AG20443 (cell line): ENCODE measurements at regions not wholly inside any gene's neighbourhood (a gene's known extent, or its start where the extent isn't known, plus 50 kb on each side); places are given as distances from the start of the nearest gene placed in this dataset.
A peak's percentile ranks its signal among the peaks of the same experiment; 100 is the strongest.

Experiments
- DNase-seq: peaks from one replicate; pipeline ENCODE4 v3.0.0; 2012; ENCODE audit warnings: low spot score, mixed read lengths

DNA sequence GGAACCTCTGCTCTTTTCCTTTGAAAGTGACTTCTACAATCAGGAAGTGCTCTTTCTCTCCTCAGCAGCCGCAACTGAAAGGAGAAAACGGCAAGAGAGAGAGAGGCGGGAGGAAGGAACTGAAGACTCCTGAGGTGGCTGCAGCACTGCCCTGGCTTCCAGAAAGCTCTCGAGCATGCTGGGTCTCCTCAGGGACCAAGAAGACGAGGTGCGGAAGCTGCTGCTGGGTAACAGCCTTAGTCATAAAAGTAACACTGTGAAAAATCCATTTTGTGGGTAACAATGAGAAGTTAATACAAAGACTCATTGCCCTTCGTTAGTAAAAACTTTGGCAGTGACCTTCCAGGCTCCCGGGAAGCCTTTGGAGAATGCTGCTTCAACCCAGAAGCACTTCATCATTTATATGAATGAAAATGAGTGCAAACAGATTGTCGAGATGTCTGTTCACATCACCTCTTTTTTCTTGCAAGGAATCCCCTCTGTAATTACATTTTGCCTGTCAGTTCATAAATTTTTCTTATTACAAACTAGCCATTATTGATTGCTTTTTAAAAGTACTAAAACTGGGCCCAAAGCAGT is 473.4 kb downstream of the SOX6 start:
- no peak for DNase-seq

DNA sequence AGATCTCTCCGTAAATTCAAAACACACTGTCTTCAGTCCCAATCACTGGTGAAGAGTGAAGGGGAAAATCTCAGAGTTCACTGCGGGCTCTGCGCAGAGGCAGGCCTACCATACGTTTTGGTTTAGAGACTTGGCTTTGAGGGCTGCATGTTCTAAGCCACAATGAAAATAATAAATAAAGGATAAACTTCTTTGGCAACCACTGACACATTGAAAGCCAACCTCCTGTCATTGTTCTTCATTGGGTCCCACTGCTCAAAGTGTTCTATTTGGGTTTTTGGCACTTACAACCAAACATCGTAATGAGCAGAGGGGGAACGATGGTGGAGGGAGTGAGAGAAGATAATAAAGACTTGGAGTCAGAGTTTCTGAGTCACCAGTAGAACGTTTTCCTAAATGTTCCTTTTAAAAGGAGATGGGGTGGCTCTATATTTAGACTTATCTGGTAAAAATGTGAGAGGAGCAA is 472.9 kb downstream of the SOX6 start:
- DNase-seq = no peak

DNA sequence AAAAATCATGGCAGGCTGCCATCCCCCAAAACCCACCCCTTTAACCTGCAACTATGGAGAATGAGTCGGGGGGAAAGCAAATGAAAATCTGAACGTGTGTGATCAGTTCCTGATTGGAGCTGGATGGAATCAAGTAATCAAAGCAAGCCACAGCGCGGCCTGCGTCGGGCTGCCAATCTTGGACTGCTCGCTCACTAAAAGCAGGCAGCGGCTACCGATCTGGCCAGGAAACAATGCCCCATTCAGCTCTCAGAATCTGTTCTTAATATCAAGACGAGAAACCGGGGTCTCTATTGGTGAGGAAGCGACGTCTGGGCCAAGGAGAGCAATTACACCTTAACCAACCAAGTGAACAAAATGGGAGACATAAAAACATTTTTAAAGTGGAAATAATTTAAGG is 472.2 kb downstream of the SOX6 start:
- DNase-seq = no peak

DNA sequence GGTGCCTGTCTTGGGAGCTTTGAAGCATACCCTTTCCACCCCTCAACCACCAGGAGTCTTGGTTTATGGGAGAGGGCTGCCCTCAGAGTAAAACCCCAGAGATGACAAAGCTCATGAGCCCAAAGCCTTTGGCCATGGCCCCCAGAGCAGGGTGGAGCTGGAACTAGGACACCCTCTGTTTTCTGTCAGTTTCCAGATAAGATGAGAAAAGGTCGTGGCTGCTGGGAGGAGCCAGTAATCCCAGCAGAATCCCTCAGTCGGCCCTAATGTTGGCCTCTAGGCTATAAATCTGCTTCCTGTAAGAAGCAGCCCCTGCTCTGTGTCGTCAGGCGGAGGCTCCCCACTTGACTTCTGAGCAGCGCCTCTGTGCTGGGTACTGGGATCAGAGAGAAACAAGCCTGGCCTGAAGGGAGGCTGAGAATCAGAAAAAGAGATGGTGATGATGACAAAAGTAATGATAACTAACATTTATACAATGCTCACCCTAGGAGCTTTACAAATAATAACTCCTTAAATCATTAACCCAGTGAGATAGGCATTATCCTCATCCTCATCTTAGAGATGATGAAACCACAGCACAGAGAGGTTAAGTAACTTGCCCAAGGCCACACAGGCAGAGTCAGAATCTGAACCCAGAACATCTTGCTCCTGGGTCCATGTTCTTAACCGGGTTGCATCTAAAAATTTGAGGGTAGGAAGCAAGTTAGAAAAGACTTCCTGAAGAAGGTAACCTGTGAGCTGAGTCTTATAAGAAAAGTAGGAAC is 471.4 kb downstream of the SOX6 start:
- DNase-seq = no peak

DNA sequence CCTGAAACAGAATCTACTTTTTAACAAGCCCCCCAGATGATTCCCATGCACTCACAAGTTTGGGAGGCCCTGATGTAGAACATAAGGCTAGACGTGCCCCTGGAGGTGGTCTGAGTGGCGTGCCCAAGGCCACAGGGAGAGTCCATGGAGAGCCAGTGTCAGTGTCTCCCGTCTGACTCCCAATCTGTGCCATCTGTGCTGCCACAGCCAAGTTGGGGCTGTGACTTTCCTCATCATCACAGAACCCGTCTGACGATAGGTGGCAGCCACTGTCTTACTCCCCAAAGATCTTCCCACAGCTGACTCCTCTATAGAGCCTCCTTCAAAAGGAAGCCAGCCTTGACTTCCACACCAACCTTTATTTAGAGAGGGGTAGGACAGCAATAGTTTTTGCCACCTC is 470.5 kb downstream of the SOX6 start:
- DNase-seq = no peak

DNA sequence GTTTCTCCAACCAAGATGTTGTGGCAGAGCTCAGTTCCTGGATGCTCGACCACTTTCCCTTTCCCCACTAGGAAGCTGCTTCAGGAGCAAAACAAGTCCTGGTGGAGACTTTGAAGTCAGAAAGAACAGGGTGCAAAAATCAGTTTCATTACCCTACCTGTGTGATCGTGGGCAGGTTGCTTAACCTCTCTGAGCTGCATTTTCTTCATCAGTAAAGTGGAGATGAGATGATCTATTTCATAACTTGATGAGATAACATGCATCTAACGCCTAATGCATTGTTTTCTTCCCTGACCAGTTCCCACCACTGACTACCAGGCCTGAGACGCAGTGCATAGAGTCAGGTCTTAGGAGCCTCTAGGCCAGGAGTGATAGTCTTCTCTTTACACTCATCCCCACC is 470.0 kb downstream of the SOX6 start:
- DNase-seq = no peak

DNA sequence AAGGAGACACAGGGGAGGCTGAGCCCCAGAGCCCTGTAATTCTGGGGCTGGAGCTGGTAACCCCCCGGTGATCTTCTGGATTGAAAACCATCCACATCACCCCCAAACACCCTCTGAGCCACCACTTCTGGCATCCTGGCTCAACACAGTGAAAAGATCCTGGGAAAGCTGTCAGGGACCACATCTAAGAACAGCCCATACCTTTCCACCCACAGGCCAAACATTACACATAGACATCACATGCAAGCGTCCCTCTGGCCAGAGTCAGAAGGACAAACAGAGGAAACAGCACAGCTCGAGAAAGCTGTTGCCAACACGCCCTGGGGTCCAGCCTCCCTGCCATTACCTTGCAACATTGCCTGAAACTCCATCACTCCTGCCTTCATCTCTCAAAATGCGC is 469.5 kb downstream of the SOX6 start:
- no peak for DNase-seq

DNA sequence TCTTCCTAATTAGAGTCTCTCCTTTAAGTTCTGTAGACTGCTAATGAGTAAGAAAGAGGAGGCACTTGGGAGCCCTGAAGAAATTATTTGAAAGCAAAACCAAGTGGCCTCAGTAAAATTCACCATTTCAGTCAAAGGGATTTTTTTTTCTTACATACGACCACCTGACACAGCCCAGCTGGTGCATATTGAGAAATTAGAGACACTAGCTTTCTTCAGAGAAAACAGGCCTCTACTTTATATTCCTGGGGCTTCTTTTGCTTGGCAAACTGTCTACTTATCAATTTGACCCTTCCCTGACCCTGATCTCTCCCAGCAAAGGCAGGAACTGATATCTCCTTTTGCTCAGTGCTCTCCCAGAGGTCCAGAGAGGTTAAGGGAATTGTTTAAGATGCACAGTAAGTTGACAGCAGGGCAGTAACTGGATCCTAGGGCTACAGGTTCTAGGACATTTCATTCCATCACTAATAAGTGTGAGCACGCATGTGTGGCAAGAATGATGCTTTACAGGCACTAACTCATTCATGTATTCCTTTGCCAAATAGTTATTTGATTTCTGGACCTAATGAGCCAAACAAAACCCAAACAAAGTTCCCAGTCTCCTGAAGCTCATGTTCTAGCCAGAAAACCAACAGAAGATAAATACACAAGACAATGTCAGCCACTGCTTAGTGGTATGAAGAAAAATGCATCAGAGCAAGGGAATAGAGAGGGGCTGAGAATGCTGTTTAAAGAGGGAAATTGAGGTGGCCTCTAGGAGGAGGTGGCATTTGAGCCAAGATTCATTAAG is 467.6 kb downstream of the SOX6 start:
- DNase-seq = no peak

DNA sequence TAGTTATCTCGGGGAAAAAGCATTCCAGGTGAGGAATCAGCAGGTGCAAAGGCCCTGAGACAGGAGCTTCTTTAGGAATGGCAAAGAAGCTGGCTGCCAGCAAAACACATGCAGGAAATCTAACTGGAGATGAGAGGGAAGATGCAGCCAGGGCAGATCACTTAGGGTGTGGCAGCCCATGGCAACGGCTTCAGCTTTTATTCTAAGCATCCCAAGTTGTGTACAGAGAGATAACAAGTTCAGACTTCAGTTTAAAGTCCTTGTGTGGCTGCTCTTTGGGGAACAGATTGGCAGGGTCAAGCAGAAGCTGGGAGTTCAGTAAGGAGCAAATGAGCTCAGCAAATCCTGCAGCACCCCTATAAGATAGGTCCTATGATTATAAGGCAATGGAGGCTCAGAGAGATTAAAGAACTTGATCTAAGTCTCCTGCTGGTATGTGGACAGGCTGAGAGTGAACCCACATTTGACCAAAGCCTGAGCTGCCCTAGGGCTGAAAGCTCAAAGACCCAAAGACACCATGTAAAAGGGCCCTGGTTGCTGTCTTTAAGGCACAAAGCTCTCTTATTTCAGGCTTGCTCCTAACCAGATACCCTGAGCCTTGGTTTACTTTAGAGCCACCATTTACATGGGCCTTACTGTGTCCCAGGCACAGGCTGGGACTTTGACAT is 466.8 kb downstream of the SOX6 start:
- DNase-seq = no peak

DNA sequence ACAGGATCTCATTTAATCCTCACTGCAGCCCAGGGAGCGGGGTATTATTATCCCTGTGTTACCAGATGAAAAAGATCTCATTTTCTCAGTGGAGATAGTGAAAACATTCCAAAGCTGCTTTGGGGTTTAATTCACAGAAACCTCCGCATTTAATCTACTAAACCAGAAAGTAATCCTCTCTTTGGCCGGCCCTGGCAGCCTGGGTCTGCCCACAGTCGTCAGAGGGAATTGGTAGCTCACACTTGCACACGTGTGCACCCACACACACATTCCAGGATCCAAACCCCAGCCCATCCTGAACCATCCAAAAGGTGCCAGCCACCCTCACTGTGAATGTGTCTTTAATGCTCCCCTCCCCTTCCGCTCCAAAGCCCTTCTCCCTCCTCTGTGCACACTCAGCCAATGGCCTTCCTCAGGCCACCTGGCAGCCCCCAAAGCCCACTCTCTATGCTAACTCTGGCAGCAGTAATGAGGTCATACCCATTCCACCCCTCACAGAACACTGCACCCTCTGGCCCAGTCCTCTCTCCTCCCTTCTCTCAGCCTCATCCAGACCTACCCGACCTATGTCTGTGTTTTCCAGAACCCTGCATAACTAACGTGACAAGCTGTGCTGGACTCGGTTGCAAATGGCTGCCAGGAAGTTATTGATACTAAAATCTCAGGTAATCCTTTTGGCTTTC is 466.2 kb downstream of the SOX6 start:
- DNase-seq = no peak

DNA sequence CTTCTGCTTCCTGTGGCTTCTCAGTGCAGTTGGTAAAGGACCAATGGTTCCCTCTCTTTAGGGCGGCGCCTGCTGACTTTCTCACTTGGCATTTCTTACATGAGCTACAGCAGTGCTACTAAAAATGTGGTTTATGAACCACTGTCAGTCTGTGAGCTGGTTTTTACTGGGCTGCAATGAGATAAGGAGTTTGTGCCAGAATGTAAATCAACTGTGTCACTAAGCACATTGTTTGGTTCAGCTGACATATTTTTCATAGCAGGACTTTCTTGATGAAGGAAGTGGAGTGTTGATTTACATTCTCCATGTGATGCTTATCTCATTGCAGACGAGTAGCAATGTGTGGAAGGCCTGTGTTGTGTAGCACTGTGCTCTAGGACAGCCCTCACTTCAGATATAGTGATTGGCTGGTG is 463.3 kb downstream of the SOX6 start:
- no peak for DNase-seq

DNA sequence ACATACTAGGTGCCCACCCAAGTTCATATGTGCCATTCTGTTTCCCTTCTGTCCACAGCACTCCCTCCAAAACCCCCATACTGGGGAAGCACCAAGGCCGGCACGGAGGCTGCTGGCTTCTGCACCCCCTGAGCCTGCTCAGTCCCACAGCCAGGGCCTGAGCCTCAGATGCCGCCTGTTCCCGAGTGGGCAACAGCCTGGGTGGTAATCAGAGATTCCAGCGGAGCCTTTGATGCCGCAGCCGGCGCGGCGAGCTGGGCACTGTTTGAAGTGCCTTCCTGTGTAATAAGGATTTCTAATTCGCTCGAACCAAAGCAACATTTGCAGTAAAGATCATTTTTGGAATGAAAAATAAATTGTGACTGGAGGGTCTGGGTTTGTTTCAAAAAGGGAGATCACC is 460.3 kb downstream of the SOX6 start:
- no peak for DNase-seq

DNA sequence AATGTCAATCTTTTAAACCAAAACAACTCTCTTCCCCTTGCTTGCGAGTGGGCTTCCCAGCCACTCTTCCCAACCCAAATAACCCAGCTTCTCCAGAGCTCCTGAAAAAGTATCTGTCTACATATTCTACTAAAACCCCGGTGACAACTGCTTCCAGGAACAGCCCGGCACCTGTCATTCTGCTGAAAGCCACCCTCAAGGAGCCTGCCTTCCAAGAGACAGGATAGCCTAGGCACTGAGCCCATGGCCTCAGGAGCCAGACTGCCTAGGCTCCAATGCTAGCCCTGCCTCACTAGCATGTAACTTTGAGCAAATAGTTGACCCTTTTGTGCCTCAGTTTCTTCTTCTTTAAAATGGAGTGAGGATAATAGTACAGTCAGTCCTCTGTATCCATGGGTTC is 459.8 kb downstream of the SOX6 start:
- no peak for DNase-seq

DNA sequence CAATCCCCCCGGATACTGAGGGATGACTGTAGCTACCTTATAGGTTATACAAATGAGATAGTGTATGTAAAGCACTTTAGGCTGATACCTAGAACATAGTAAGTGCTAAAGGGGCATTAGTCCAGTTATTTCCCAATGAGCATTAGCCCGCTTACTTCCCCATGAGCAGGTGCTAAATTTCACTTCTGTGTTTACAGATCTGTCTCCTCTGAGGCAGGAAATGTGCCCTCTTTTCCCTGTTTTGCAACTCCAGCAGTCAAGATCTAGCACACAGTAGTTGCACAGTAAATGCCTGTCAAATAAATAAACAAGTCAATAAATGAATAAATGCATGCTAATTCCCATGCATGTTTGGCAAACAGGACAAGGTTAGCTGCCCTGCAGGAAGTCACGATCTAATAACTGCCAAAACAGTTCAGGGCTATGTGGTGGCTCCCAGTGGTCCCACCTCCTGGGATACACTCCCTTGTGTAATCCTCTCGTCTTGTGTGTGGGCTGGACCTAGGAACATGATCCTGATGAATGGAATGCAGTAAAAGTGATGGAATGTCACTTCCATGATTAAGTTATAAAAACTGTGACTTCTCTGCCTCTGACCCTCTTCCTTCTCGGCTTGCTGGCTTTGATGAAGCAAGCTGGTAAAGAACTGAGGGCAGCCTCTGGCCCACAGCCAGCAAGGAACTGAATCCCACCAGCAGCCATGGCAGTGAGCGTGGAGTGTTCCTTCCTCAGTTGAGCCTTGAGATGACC is 459.0 kb downstream of the SOX6 start:
- peak; percentile 29 for DNase-seq

DNA sequence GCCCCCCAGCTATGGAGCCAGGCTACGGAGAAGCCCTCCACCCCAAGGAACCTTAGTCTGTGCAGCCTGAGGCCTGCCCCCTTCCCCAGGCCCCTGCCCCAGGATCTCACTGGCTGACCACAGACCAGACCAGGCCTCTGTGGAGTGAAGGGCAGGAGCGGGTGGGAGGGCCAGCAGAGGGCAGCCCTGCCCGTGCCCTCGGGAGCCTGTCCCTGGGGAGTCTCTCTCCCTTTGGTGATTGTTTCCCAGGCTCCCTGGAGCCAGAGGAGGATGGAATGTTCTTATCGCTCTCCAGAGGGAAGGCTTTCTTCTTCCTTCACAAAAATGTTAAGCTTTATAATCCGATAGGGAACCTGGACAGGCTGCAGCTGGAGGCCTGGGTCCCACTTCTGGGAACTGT is 455.3 kb downstream of the SOX6 start:
- DNase-seq = no peak

DNA sequence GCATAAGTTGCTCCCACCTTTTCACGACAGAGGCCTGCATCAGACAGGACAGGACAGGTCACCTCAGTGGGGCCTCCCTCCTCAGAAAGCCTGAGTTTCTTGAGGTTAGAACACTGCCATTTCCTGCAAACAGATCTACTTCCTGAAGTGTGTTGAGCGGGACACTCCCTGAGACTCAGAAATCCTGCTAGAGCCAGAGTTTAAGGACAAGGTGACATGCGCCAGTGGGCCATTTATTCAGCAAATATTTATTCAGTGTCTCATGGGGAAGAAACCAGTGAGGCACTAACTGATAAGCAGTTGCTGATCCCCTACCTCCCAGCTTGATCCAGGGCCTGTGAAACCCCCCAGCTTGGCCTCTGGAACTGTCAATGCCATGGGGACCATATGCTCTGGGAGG is 454.6 kb downstream of the SOX6 start:
- no peak for DNase-seq

DNA sequence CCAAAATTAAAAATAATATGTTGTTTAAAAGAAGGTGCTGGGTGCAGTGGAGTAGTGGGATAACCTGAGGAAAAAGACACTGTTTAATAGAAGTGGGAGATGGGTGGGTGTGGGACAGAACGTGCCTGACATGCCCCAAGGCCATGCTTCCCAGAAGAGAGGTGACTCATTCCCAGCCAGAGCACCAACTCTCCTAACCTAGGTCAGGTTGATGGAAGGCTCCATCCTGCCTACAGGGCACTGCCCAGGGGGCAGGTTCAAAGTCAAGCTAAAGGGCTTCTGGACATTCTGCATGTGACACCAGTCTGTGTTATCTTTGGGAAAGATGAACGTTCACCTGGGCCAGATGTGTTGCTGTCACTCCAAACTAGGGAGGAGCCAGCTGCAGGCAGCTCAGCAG is 453.1 kb downstream of the SOX6 start:
- DNase-seq = no peak

DNA sequence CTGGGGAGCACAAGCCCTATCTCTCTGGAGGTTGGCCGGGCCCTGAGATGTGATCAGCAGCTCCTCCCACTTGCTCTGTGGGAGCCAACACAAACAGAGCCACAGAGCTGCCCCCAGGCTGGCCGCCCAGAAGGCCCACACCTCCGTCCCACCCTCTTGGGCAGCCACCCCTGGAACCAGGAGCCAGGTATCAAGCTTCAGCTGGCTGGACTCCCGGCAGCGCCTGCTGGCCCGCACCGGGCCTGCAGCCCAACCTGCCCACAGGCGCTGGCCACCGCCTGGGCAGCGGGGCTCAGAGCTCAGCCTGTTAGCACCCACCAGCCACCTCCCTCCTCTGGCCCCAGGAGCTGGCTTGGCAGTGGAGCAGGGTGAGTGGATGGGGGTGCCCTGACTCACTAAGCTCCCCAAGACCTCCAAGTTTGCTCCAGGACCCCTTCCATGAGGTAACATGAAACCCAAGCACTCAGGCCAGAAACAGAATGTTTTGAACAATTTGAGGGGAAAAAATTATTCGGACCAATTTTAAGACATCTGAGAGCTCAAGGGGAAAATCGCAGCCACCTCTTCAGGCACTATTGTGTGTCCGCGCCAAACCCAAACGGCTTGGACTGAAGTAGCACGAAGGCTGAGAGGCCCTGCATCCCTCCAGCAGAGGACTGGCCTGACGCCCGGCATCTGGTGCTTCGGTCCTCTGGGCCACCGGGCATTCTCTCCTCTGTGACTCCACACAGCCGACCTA is 450.8 kb downstream of the SOX6 start:
- DNase-seq = no peak

DNA sequence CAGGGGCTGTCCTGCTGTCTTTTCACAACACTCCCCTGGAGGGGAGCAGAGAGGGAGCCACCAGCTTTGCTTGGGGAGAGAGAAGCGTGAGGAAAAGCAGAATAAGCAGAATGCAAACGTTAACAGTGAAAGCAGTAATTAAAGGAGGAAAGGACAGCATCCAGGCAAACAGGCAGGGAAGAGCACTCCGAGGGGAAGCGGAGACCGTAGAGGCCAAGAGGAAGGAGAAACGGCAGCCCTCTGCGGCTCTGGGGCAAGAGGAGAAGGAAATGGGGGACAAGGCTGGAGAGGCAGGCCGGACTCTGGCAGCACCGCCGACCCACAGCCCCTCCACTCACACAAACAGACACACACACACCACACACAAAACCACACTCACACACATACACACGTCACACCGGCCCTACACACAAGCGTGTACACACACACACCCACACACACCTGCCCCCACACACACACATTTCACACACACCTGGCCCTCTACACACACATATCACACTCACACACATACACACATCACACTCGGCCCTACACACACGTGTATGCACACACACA is 449.8 kb downstream of the SOX6 start:
- DNase-seq = no peak

DNA sequence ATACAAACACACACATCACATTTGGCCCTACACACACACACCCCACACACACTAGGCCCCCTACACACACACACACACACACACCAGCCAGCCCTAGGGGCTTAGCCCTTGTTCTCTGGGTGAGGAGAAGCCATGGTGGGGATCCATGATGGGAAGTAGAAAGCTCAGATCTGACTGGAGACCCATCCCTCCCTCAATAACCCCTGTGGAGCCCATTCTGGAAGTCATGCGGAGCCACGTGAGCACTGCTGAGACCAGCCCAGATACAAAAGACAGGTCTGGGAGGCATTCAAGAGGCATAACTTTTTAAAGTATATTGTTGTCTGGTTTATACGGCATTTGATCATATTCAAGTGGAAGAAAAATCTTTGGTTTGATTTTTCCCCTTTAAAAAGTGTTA is 448.5 kb downstream of the SOX6 start:
- DNase-seq = no peak
